CD4-positive, alpha-beta T cell (primary cell): ENCODE measurements at regions not wholly inside any gene's neighbourhood (a gene's known extent, or its start where the extent isn't known, plus 50 kb on each side); places are given as distances from the start of the nearest gene placed in this dataset.

Experiments
- ATAC-seq: fragments of 200-7000 bp; cut with Tn5 transposase; one replicate; pipeline ENCODE4 v1.10.0; 2022; ENCODE audit warnings: mild to moderate bottlenecking; ENCODE audit not compliant: poor library complexity
- CTCF ChIA-PET: fragments of 350-600 bp; sonication (Branson Sonifier 250); formaldehyde crosslinking; loops from one replicate; lab custom pipeline; 2021; ENCODE audit warnings: antibody characterized with exemption, inconsistent platforms; lab: Charles Lee
- POLR2A ChIA-PET: fragments of 350-600 bp; sonication (Branson Sonifier 250); formaldehyde crosslinking; loops from one replicate; lab custom pipeline; 2021; ENCODE audit warnings: antibody characterized with exemption, inconsistent platforms; lab: Charles Lee
- DNase-seq, 14 experiments: peaks; one replicate each; pipeline ENCODE4 v3.0.0-alpha.2; 2013 to 2020; ENCODE audit warnings: mixed read lengths in 2 of 14
- H3K27ac ChIP-seq, 2 donors: one replicate each; pipeline versions ENCODE4 v1.5.1 to v1.7.0; 2013; ENCODE audit warnings: low read length in 2 of 2, low read depth in 1 of 2, mild to moderate bottlenecking in 1 of 2
- H3K27me3 ChIP-seq, 2 experiments: 1 replicate in 1 of 2; 2 replicates in 1 of 2; pipeline versions ENCODE4 v1.6.1 to v1.7.0; 2013; ENCODE audit warnings: low read length in 2 of 2, control low read depth in 1 of 2, mild to moderate bottlenecking in 1 of 2, moderate library complexity in 1 of 2; ENCODE audit not compliant: insufficient read depth in 2 of 2, control insufficient read depth in 1 of 2
- H3K36me3 ChIP-seq: one replicate; pipeline ENCODE4 v1.6.1; 2013; ENCODE audit warnings: low read length, control low read depth; ENCODE audit not compliant: insufficient read depth
- H3K4me1 ChIP-seq: one replicate; pipeline ENCODE4 v1.6.1; 2013; ENCODE audit warnings: low read length, control low read depth; ENCODE audit not compliant: insufficient read depth
- H3K4me3 ChIP-seq: one replicate; pipeline ENCODE4 v1.5.1; 2013; ENCODE audit warnings: mild to moderate bottlenecking, low read length, moderate library complexity
- H3K9me3 ChIP-seq, 2 experiments: 1 replicate in 1 of 2; 2 replicates in 1 of 2; pipeline versions ENCODE4 v1.6.1 to v1.7.0; 2013; ENCODE audit warnings: low read length in 2 of 2, mild to moderate bottlenecking in 2 of 2, control low read depth in 1 of 2, moderate library complexity in 1 of 2; ENCODE audit not compliant: control insufficient read depth in 1 of 2, insufficient read depth in 1 of 2
- H3K27ac Mint-ChIP-seq: one replicate; pipeline ENCODE4 v1.8.0; 2020; ENCODE audit warnings: mixed read lengths
- H3K27me3 Mint-ChIP-seq: one replicate; pipeline ENCODE4 v1.8.0; 2021; ENCODE audit warnings: mixed read lengths
- H3K36me3 Mint-ChIP-seq: one replicate; pipeline ENCODE4 v1.8.0; 2021; ENCODE audit warnings: low read depth, mixed read lengths
- H3K4me1 Mint-ChIP-seq: one replicate; pipeline ENCODE4 v1.8.0; 2021; ENCODE audit warnings: low read depth, mixed read lengths
- H3K4me3 Mint-ChIP-seq: one replicate; pipeline ENCODE4 v1.8.0; 2020; ENCODE audit warnings: mild to moderate bottlenecking, mixed read lengths
- H3K9me3 Mint-ChIP-seq: one replicate; pipeline ENCODE4 v1.8.0; 2020; ENCODE audit warnings: mixed read lengths
- CTCF ChIP-seq: fragments of 200-600 bp; IDR thresholded peaks from one replicate; pipeline ENCODE4 v1.8.0; 2022; ENCODE audit warnings: antibody characterized with exemption, mild to moderate bottlenecking
- intact Hi-C, 2 experiments: fragments of 100-400 bp; cut with DNase I in 1 of 2; cut with micrococcal nuclease in 1 of 2; formaldehyde crosslinking; loops; one replicate each; pipeline versions ENCODE4 v1.15.1 to v1.9.0; 2023 to 2025; cut with DNase I, micrococcal nuclease

- intact Hi-C loops: loop anchor here in 1 of 2 experiments (10.0 kb wide), 1 partner anchor 167 kb away; no protein-coding TSS in a partner anchor
- no peak overlapping the region for H3K4me3 ChIP-seq
- ChIA-PET POLR2A (no interaction called here), CTCF (interaction anchor here (1.3 kb wide), 1 partner anchor 26 kb away, joined by 3 read pairs; no protein-coding TSS in a partner anchor)
- ATAC-seq (no peak), DNase-seq (no peak)
- H3K9me3 Mint-ChIP-seq: no peaks in the 10 kb centered on the region
- TF ChIP-seq CTCF: no peak
- H3K4me1 ChIP-seq: no peaks in the 10 kb centered on the region
- peaks cover 0 to 3% of the 10 kb centered on the region in 2 experiments for H3K9me3 ChIP-seq
- H3K27ac Mint-ChIP-seq: no peak overlapping the region
- H3K4me1 Mint-ChIP-seq: peaks cover 11% of the 10 kb centered on the region
- H3K36me3 ChIP-seq: no peaks in the 10 kb centered on the region
- H3K27ac ChIP-seq: no peak overlapping the region
- no peak overlapping the region for H3K4me3 Mint-ChIP-seq
- H3K27me3 Mint-ChIP-seq: peaks cover 16% of the 10 kb centered on the region
- no peaks in the 10 kb centered on the region for H3K27me3 ChIP-seq
- H3K36me3 Mint-ChIP-seq: no peaks in the 10 kb centered on the region
These were observed 309.9 kb downstream of the DUSP10 start for GRCh38 chr1:221431961-221432360.

GRCh38 chr1:221435504-221435904 lies 306.4 kb downstream of the DUSP10 start:
- no peak overlapping the region for H3K27ac Mint-ChIP-seq

GRCh38 chr1:221437171-221437570 lies 304.7 kb downstream of the DUSP10 start:
- no peak overlapping the region for H3K4me3 Mint-ChIP-seq
- Histone ChIP-seq H3K36me3 (no peaks in the 10 kb centered on the region), H3K27ac (no peak overlapping the region), H3K9me3 (no peaks in the 10 kb centered on the region), H3K4me1 (peaks cover 8% of the 10 kb centered on the region), H3K4me3 (no peak overlapping the region), H3K27me3 (no peaks in the 10 kb centered on the region)
- H3K4me1 Mint-ChIP-seq: peaks cover 19% of the 10 kb centered on the region
- ChIA-PET POLR2A (no interaction called here), CTCF (no interaction called here)
- intact Hi-C loops: loop anchor here in 1 of 2 experiments (5.0 to 10.0 kb wide), 2 partner anchors 172 to 625 kb away; no protein-coding TSS in a partner anchor
- TF ChIP-seq CTCF: no peak
- no peaks in the 10 kb centered on the region for H3K36me3 Mint-ChIP-seq
- ATAC-seq (no peak), DNase-seq (no peak)
- H3K27ac Mint-ChIP-seq: no peak overlapping the region
- H3K27me3 Mint-ChIP-seq: peaks cover 8% of the 10 kb centered on the region
- no peaks in the 10 kb centered on the region for H3K9me3 Mint-ChIP-seq

More at GRCh38 chr1:221435504-221435904, 306.4 kb downstream of the DUSP10 start:
- Mint-ChIP-seq H3K9me3 (no peaks in the 10 kb centered on the region), H3K36me3 (no peaks in the 10 kb centered on the region), H3K27me3 (peaks cover 9% of the 10 kb centered on the region), H3K4me3 (no peak overlapping the region), H3K4me1 (peaks cover 19% of the 10 kb centered on the region)
- Histone ChIP-seq H3K27ac (no peak overlapping the region), H3K27me3 (no peaks in the 10 kb centered on the region), H3K4me1 (peaks cover 8% of the 10 kb centered on the region), H3K9me3 (no peaks in the 10 kb centered on the region), H3K4me3 (no peak overlapping the region), H3K36me3 (no peaks in the 10 kb centered on the region)
- ATAC-seq: peak; percentile 56
- DNase-seq: peak in 3 of 14 experiments; percentile 54 to 58 (median 57)
- CTCF ChIA-PET: interaction anchor here (0.6 to 1.4 kb wide), 5 partner anchors 10 to 273 kb away, joined by 3 to 4 read pairs (median 3); no protein-coding TSS in a partner anchor
- intact Hi-C loops: loop anchor here in 1 of 2 experiments (5.0 to 10.0 kb wide), 2 partner anchors 171 to 623 kb away; no protein-coding TSS in a partner anchor
- TF ChIP-seq CTCF: peak; percentile 93
- POLR2A ChIA-PET: no interaction called here
